Astrocyte of the cerebellum (primary cell): ENCODE measurements at regions not wholly inside any gene's neighbourhood (a gene's known extent, or its start where the extent isn't known, plus 50 kb on each side); places are given as distances from the start of the nearest gene placed in this dataset.

Source experiments
- DNase-seq: peaks from one replicate; pipeline ENCODE4 v3.0.0-alpha.2; 2011; ENCODE audit warnings: low read depth
- H3K4me3 ChIP-seq: 2 replicates; pipeline ENCODE4 v1.5.1; 2011; ENCODE audit warnings: mild to moderate bottlenecking, low read depth, low read length, moderate library complexity
- in situ Hi-C: cut with HindIII; loops from 2 replicates; pipeline ENCODE4 v1.10.0; 2017; ENCODE audit warnings: low sequenced_read_pairs
- TF ChIP-seq, protein P1 (sequence below): IDR thresholded peaks from 2 replicates; pipeline ENCODE4 v1.5.1; 2012; ENCODE audit warnings: low read length, low read depth, moderate library complexity, mild to moderate bottlenecking; ENCODE audit errors: missing control alignments

DNA sequence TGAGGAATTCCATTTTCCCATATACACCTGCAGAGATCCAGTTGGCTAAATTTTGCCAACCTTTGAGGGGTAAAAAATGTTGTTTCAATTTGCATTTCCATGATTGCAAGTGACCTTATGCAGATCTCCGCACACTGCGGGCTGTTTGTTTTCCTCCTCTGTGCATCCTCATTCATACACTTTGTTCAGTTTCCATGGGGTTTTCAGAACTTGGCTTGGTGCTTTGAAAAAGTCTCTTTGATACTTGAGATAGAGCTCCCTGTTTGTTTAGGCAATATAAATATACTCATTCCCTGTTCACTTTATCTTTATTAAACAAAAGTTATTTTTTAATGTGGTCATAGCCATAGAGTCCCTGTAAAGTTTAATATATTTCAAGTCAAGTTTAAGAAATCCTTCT is 353.1 kb downstream of the CMPK2 start:
- in situ Hi-C loops: no loop called here
- no peak overlapping the region for H3K4me3 ChIP-seq
- TF ChIP-seq, protein P1, sequence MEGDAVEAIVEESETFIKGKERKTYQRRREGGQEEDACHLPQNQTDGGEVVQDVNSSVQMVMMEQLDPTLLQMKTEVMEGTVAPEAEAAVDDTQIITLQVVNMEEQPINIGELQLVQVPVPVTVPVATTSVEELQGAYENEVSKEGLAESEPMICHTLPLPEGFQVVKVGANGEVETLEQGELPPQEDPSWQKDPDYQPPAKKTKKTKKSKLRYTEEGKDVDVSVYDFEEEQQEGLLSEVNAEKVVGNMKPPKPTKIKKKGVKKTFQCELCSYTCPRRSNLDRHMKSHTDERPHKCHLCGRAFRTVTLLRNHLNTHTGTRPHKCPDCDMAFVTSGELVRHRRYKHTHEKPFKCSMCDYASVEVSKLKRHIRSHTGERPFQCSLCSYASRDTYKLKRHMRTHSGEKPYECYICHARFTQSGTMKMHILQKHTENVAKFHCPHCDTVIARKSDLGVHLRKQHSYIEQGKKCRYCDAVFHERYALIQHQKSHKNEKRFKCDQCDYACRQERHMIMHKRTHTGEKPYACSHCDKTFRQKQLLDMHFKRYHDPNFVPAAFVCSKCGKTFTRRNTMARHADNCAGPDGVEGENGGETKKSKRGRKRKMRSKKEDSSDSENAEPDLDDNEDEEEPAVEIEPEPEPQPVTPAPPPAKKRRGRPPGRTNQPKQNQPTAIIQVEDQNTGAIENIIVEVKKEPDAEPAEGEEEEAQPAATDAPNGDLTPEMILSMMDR: no peak
- DNase-seq: no peak

DNA sequence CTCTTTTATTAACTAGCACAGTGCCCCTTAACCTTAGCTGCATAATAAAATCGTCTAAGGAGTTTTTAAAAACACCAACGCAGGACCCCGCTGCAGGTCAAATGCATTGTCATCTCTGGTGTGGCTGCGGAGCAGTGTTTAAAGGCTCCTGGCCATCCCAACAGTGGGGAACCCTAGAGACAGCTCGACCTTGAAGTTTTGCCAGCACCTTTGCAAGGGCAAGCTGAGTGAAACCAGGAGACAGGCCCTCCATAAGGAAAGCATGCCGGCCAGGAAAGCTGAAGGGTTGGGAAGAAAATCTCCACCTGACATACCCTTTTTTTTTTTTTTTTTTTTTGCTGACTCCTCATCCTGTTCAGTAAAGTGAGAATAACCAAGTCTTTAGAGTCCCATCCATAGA is 349.0 kb downstream of the CMPK2 start:
- in situ Hi-C loops: no loop called here
- TF ChIP-seq, protein P1: no peak
- no peak for DNase-seq
- H3K4me3 ChIP-seq: no peak overlapping the region

DNA sequence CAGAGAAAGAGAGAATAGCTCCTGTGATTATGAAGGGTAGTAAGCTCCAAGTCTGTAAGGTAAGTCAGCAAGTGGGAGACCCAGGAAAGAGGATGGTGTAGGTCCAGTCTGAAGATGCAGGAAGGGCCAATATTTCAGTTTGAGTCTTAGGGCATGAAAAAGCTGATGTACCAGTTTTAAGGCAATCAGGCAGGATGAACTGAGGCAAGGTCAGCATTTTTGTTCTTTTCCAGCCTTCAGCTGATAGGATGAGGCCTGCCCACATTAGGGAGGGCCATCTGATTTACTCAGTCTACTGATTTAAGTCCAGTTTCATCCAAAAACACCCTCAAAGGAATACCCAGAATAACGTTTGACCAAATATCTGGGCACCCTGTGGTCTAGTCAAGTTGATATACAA is 347.3 kb downstream of the CMPK2 start:
- TF ChIP-seq, protein P1: no peak
- no peak for DNase-seq
- in situ Hi-C loops: no loop called here
- no peak overlapping the region for H3K4me3 ChIP-seq

DNA sequence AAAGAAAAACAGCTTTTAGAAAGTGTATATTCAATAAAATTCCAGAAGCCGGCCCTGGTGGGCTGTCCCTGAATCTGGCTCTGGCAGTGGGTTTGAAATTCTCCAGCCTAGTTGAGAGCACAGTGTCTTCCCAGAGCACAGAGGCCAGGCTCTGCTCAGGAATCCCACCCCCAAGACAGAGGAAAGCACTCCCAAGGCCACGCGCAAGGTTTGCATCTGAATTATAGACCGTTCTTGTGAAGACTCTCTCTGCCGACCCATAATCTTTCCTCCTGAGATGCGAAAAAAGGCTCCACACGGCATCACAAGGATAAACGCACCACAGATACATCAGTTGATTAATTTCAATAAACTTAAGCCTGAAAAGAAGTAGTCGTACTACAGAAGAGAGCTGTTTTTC is 342.2 kb downstream of the CMPK2 start:
- H3K4me3 ChIP-seq: no peak overlapping the region
- DNase-seq: no peak
- TF ChIP-seq, protein P1: no peak
- in situ Hi-C loops: no loop called here

DNA sequence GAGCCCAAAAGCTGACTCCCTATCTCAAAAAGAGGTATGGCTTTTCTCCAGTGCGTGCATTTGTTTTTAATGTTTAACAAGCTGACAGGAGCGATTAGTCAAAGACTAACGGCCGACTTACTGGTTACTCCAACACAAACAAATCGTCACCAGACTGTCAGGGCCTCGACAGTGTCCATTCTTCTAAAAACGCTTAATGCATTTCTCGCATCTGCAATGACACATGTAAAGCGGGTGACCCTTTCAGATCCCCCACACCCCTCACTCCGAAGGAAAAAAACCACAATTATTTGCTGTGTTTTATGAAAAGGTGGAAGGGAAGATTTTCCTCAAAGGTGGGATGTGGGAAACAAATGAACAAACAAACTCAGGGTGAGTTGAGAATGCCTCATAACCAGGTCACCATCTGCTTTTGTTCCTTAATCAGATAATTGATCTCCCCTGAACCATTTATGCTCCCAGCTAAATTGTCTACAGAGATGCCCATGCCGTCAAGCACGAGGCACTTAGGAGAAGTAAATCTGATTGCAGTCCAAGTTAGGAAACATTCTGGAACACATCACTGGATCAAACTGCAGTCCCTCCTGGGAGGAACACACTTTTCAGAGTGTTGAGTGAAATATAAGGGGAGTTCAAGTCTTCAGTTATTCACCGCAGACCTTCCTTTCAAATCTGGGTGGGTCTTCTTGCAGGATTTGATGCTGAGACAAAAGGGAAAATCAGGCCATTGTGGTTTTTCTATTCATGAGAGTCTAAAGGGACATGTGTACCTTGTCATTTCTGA is 340.8 kb downstream of the CMPK2 start:
- no peak overlapping the region for H3K4me3 ChIP-seq
- in situ Hi-C loops: no loop called here
- TF ChIP-seq, protein P1: no peak
- DNase-seq: peak; percentile 31

DNA sequence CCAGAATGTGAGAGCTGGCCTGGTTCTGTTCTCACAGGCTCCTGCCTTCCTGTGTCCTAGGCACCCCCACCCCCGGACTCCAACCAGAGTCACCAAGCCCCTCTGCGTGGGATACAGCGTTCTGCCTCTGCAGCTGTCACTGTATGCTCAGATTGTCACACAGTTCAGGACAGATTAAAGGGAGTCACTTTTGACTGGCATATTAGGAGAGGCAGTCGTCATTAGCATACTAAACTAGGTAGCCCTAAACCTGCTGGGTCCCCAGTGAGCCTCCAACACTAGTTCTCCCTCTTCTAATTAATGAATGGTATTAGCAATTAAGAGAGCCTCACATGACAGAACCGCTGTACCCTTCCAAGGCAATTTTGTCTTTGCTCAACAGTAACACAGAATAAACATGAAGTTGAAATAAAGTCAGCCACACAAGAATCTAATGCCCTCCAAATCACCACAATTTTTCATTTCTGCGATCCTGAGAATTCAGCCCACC is 340.2 kb downstream of the CMPK2 start:
- no peak overlapping the region for H3K4me3 ChIP-seq
- in situ Hi-C loops: no loop called here
- DNase-seq: no peak
- TF ChIP-seq, protein P1: no peak
